ENCODE measurements at regions not wholly inside any gene's neighbourhood (a gene's known extent, or its start where the extent isn't known, plus 50 kb on each side); places are given as distances from the start of the nearest gene placed in this dataset.

DNA sequence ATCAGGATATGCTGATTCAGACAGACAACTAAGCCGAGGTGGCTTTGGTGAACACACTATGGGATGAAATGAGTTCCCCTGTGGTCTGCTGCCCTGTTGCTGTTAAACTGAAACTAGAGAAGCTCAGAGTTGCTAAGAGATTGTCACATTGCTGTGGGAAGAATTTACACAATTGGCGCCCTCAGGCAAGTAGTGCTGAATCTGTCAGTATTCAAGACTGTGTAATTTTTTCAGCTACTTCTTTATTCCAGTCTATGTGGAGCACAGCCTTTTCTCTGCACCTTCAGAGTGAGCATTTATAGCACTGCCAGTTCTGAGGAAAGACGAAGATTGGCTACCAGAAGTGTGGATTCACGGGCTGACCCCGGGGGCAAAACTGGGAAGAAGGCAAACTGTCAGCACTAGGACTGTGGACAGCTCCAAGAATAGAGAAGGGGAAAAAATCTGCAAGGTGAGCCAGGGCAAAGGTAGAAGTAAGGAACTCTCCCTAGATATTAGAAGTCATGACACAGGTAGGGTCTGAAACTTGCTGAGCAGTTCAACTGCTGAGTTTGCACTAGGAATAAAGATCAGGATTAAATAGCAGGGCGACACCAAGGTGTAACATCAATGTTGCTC lies 218.8 kb upstream of the TMPO start:
- DNase-seq: no peak

GRCh38 chr12:98297538-98297937 lies 217.9 kb upstream of the TMPO start:
- DNase-seq: no peak

GRCh38 chr12:98308141-98308540 lies 207.2 kb upstream of the TMPO start:
- no peak for DNase-seq

DNA sequence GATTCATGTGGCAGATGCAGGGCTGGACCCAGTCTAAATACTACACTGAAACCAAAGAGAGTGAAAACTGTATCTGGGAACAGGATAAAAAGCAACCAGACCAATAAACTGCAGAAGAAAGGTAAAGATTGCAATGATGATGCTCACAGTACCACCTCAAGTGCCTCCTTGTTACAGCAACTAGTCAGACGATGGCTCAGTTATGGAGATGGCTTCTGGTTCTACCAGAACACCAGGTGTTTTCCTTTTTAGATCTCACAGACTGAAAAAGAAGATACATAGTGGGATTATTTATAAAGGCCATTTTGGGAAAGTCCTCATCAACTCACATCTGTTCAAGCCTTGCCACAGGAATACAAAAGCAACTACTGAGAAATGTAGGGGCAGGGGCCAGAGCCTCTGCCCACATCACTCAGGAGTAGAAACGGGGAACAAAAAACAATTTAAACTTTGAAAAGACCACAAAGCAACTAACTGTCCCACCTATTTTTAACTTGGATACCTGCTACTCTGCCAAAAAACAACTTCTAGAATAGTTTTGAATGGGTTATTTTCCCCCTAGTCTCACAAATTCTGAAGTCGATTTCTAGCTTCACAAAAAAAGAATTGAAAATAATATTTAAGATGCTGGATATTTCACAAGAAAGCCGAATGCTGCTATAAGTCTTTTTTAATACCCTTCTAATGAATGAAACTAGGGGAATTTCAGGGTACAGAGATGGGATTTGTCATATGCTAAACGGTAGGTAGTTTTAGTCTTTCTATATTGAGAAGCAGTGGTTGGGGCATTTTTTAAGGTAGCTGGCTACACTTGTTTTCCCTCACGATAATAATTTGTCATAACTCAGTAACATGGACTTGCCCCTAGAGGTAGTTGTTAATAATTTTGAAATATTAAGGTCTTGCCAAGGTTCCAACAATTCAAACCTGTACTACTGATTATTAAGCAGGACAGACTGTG lies 197.2 kb upstream of the TMPO start:
- no peak for DNase-seq

- DNase-seq: no peak
These were observed 195.5 kb upstream of the TMPO start for GRCh38 chr12:98319716-98320425.

DNA sequence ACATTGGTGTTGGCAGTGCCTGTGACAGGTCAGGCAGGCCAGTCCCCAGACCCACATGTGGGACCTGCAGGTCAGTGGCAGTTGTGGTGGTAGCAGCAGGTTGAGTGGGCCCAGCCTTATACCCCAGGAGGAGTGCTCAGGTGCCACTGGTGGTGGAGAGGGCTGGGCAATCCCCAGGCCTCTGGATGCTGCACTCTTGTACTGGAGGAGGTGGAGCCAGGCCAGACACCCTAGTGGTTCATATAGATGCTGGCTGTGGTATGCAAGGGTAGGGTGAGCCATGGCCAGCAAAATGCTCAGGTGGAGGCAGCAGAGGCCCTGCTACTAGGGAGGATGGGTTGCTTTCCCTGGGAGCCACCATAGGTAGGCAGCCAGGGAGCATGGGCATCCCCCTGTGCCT lies 190.4 kb upstream of the TMPO start:
- DNase-seq: no peak

DNA sequence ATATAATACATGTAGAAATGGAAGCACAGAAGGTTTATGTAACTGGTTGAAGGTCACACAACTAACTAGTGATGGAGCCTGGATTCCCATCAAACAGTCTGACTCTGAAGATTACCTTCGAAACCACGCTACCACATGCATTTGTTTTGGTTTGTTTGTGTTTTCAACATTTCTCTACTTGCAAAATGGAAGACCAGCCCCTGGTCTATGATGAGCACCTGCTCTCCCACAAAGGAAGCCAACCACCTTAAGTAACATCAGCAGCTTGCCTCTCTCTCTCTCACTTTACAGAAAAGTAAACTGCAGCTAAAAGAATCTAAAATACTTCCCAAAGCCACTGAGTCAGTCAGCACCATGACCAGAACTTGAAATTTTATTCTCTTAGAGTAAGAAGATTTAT lies 186.9 kb upstream of the TMPO start:
- DNase-seq: no peak

DNA sequence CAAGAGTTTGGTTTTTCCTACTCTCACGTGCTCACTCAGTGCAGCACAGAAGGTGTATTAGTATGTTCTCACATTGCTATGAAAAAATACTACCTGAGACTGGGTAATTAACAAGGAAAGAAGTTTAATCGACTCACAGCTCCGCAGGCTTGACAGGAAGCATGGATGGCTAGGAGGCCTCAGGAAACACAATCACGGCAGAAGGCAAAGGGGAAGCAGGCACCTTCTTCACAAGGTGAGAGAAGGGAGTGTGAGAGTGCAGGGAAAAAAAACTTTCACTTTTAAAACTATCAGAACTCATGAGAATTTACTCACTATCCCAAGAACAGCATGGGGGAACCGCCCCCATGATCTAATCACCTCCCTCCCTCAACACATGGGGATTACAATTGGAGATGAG lies 185.8 kb upstream of the TMPO start:
- DNase-seq: no peak

- DNase-seq: no peak
These were observed 182.7 kb upstream of the TMPO start for GRCh38 chr12:98332642-98333041.

DNA sequence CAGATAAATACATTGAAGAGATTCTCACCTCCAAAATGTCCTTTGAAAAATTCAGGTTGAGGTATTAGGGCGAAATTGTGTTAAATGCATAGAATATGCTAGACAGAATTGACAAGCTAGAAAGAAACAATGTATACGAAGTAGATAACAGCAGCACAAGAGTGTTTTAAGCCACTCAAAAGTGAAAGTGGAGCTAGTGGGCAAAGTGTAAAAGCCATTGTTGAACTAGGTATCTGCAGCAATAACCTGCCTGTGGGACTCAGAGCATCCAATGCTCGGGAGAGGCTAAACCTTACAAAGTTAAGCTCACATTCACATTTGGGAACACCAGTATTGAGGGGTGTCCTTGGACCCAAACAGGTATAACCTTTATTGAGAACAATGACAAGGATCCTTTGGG lies 180.6 kb upstream of the TMPO start:
- no peak for DNase-seq

- DNase-seq: no peak
These were observed 174.4 kb upstream of the TMPO start for GRCh38 chr12:98341026-98341425.

DNA sequence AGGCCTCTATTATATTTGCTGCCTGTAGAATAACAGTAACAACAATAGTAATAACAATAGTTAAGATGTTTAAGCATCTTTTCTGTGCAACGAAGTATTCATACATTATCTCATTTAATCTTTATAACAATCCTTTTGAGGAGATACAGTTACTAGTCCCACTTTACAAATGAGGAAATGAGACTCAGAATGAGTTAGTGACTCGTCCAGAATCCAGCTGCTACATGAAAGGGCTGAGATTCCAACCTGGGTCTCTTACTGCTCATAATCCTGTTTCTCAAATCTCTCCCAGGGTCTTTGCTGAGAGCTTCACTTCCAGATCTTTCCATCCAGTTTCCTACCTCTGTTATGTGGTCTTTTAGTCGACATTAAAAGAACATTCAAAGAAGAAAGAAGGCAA lies 173.7 kb upstream of the TMPO start:
- no peak for DNase-seq

DNA sequence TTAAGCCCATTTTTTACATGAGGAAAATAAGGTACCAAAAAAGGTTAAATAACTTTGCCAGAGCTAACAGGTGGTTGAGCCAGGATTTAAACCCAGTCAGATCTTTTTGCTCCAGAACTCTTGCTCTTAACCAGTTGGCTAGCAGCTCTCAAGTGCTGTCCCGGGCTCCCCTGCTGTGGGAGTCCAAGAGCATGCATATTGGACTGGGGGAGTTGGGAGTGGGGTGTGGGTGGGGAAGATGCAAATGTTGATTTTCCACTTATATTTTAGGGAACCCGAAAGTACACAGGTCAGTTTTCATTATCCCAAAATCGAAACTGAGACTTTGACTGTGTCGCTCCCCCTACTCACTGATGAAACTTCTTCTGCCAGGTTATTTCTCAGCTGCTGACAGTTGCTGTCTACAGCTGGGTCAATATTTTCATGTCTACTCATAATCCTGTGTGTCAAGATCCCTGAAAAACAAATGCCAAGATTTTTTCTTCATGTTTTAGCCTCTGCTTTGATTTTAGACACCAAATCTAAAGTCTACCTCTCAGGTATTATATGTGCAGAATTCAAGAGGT lies 172.3 kb upstream of the TMPO start:
- DNase-seq: no peak

DNA sequence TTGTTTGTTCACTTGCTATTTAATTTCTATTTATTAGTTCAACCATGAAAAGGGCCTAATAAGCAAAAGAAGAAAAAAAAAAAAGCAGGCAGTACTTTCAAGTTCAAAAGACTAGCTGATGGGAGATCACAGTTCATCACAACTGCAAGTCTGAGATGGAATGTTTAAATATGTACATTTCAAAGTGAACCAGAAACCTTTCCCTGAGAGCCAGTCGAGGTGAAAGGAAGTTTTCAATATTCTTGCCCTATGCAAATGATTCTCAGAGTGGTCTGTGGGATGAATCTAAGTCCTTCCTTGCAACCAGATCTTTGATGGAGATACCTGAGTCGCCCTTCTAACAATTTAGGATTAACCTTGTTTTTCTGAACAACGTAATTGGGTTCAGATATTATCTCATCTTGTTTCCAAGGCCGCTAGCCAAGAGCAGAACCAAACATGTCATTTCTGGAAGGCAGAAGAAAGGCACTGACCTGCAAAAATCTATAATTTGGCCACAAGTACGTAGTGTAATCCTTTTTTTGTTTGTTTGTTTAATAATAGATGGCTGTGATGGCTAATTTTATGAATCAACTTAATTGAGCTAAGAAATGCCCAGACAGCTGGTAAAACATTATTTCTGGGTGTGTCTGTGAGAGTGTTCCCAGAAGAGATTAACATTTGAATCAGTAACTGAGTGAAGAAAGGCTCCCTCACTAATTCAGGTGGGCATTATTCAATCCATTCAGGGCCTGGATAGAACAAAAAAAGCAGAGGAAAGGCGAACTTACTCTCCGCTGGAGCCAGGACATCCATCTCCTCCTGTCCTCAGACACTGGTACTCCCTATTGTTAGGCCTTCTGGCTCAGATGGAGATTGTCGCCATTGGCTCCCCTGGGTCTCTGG lies 171.1 kb upstream of the TMPO start:
- DNase-seq: no peak

GRCh38 chr12:98345308-98345876 lies 170.0 kb upstream of the TMPO start:
- no peak for DNase-seq

- DNase-seq: no peak
These were observed 164.3 kb upstream of the TMPO start for GRCh38 chr12:98351089-98351488.

DNA sequence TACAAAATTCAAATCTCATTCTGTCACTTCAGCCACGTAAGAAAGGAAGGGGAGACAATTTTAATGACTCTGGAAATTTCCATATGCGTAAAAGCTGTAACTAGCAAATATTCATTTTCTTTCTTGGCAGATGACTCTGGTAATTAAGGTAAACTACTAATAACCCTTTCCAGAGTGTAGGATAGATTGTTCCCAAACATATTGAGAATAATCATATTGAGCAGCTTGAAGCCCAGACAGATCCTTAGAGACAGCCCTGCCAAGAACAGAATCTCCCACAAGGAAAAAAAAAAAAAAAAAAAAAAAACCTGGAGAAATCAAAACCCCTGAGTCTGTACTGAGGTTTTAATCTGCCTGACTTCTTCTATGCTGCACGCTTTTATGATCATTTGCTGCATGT lies 163.6 kb upstream of the TMPO start:
- no peak for DNase-seq

GRCh38 chr12:98352218-98352811 lies 163.1 kb upstream of the TMPO start:
- no peak for DNase-seq

- DNase-seq: no peak
These were observed 162.6 kb upstream of the TMPO start for GRCh38 chr12:98352835-98353234.

- no peak for DNase-seq
These were observed 160.8 kb upstream of the TMPO start for GRCh38 chr12:98354520-98355035.

DNA sequence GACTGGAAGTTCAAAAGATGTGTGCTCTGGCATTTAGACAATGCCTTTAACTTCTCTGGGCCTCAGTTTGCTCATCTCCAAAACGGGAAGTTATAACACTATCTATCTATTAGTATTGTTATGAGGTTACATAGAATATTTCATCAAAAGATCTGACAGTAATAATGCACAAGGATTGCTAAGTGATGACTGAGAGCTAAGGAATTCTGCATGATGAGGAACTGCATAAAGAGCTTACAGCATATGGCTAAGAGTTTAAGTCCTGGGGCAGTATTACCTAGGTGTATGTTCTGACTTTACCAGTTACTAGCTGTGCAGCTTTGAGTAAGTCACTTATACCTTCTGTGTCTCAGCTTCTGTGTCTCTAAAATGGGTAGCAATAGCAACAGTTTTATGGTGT lies 160.1 kb upstream of the TMPO start:
- DNase-seq: no peak
